HG03159 (cell line): ENCODE measurements at regions not wholly inside any gene's neighbourhood (a gene's known extent, or its start where the extent isn't known, plus 50 kb on each side); places are given as distances from the start of the nearest gene placed in this dataset.

ENCODE experiments used
- ATAC-seq: cut with Tn5 transposase; IDR thresholded peaks from one replicate; pipeline ENCODE4 v1.9.1; 2021; ENCODE audit warnings: mild to moderate bottlenecking, moderate library complexity; ENCODE audit not compliant: unreplicated experiment

- ATAC-seq, result no peak
These were observed 162.2 kb upstream of the S100G start for GRCh38 chrX:16487620-16488385.

- no peak for ATAC-seq
These were observed 161.0 kb upstream of the S100G start for GRCh38 chrX:16488959-16489358.

- ATAC-seq, result no peak
These were observed 158.5 kb upstream of the S100G start for GRCh38 chrX:16491461-16491860.

GRCh38 chrX:16496175-16496574 is 153.8 kb upstream of the S100G start:
- no peak for ATAC-seq

- ATAC-seq, result no peak
These were observed 137.9 kb upstream of the S100G start for GRCh38 chrX:16511796-16512776.

GRCh38 chrX:16516232-16516876 is 133.6 kb upstream of the S100G start:
- ATAC-seq, result no peak

GRCh38 chrX:16517039-16517605 is 132.8 kb upstream of the S100G start:
- ATAC-seq, result no peak

GRCh38 chrX:16518131-16518530 is 131.8 kb upstream of the S100G start:
- no peak for ATAC-seq

- ATAC-seq, result no peak
These were observed 125.6 kb upstream of the S100G start for GRCh38 chrX:16524316-16524715.

- no peak for ATAC-seq
These were observed 124.0 kb upstream of the S100G start for GRCh38 chrX:16526003-16526402.

- no peak for ATAC-seq
These were observed 121.3 kb upstream of the S100G start for GRCh38 chrX:16528620-16529019.
